ENCODE measurements at regions not wholly inside any gene's neighbourhood (a gene's known extent, or its start where the extent isn't known, plus 50 kb on each side); places are given as distances from the start of the nearest gene placed in this dataset.

- Histone ChIP-seq H3K27me3 (ENCODE audit: control insufficient read depth in 2 of 2, insufficient read depth in 1 of 2, low read length in 1 of 2) (no peaks in the 10 kb centered on the region), H3K4me1 (ENCODE audit: control insufficient read depth in 2 of 2, insufficient read depth in 2 of 2, low read length in 2 of 2) (no peaks in the 10 kb centered on the region), H3K9me3 (ENCODE audit: control insufficient read depth in 2 of 2, insufficient read depth in 1 of 2, low read length in 1 of 2) (no peaks in the 10 kb centered on the region), H3K27ac (ENCODE audit: low read depth in 1 of 2, low read length in 1 of 2) (no peak overlapping the region), H3K4me3 (ENCODE audit: low read length in 2 of 2) (no peak overlapping the region), H3K36me3 (ENCODE audit: control insufficient read depth in 2 of 2, insufficient read depth in 2 of 2, low read length in 1 of 2) (no peaks in the 10 kb centered on the region)
- no peak for DNase-seq (ENCODE audit: low read depth in 6 of 9, low spot score in 9 of 9)
- 92% methylated on average over 10 of the region's 10 CpGs for WGBS
Measured at GRCh38 chr1:36645867-36646266, 163.2 kb upstream of the CSF3R start.

DNA sequence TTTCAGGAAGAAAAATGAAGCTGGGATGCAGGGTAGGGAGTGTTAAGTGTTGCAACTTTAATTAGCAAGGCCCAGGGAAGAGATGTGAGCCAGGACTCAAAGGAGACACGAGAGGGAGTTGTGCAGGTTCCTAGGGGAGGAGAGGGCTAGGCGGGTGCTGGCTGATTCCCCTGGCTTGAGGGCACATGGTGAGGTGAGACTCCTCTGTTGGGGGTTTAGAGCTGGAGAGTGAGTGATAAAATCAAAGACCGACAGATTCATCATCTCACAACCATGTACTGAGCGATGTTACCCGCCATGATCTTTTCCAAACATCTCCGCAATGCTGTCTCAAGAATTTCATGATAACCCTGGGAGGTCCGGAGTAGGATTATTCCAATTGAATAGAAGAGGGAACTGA is 161.8 kb upstream of the CSF3R start:
- Histone ChIP-seq H3K27me3 (ENCODE audit: control insufficient read depth in 2 of 2, insufficient read depth in 1 of 2, low read length in 1 of 2) (no peaks in the 10 kb centered on the region), H3K9me3 (ENCODE audit: control insufficient read depth in 2 of 2, insufficient read depth in 1 of 2, low read length in 1 of 2) (no peaks in the 10 kb centered on the region)
- WGBS: 96% methylated on average over 7 of the region's 7 CpGs

DNA sequence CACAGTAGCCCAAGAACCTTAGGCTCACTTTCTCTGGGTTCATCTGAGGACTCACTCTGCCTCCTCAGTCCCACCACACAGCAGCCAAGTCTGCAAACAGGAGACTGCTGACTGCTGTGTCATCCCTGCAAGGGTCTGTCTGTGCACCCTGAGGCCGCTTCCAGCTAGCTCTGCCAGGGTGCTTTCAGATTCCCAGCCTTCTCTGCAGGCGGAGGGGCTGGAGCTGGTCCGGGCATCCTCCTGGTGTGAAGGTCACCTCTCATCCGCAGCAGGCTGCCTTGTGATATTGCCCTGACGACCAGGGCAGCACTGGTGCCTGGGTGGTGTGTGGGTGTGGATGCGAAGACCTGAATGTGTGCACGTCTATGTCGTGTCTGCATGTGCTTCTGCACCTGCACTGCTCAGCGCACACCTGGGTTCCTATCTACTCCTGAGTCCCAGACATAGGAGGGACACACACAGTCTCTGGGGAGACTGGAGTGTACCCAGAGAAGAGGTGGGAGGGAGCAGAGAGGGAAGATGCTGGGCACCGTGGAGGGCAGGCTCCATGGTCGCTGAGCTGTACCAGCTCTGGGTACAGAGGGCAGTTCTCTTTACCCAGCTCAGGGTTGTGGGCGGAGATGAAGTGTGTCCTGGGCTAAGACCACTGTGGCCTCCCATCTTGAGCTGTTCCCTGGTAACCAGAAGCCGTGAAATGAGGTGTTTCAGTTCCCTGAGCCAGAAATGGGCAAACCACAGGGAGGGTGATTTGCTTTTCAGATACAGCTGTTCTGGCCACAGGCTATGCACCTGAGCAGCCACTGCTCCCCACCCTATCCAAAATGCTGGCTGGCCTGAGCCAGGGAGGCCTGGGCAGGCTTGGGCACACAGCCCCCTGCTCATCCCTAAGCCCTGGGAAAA is 160.9 kb upstream of the CSF3R start:
- no peak for DNase-seq (ENCODE audit: low read depth in 6 of 9, low spot score in 9 of 9)
- WGBS: 91% methylated on average over 13 of the region's 13 CpGs
- Histone ChIP-seq H3K36me3 (ENCODE audit: control insufficient read depth in 2 of 2, insufficient read depth in 2 of 2, low read length in 1 of 2) (no peaks in the 10 kb centered on the region), H3K27ac (ENCODE audit: low read depth in 1 of 2, low read length in 1 of 2) (no peak overlapping the region), H3K27me3 (ENCODE audit: control insufficient read depth in 2 of 2, insufficient read depth in 1 of 2, low read length in 1 of 2) (no peaks in the 10 kb centered on the region), H3K9me3 (ENCODE audit: control insufficient read depth in 2 of 2, insufficient read depth in 1 of 2, low read length in 1 of 2) (no peaks in the 10 kb centered on the region), H3K4me3 (ENCODE audit: low read length in 2 of 2) (no peak overlapping the region), H3K4me1 (ENCODE audit: control insufficient read depth in 2 of 2, insufficient read depth in 2 of 2, low read length in 2 of 2) (no peaks in the 10 kb centered on the region)

More for the DNA sequence above, 161.8 kb upstream of the CSF3R start:
- Histone ChIP-seq H3K4me1 (ENCODE audit: control insufficient read depth in 2 of 2, insufficient read depth in 2 of 2, low read length in 2 of 2) (no peaks in the 10 kb centered on the region), H3K36me3 (ENCODE audit: control insufficient read depth in 2 of 2, insufficient read depth in 2 of 2, low read length in 1 of 2) (no peaks in the 10 kb centered on the region), H3K27ac (ENCODE audit: low read depth in 1 of 2, low read length in 1 of 2) (no peak overlapping the region), H3K4me3 (ENCODE audit: low read length in 2 of 2) (no peak overlapping the region)
- no peak for DNase-seq (ENCODE audit: low read depth in 6 of 9, low spot score in 9 of 9)

- no peak overlapping the region for H3K4me3 ChIP-seq (ENCODE audit: low read length in 2 of 2)
- no peaks in the 10 kb centered on the region for H3K9me3 ChIP-seq (ENCODE audit: control insufficient read depth in 2 of 2, insufficient read depth in 1 of 2, low read length in 1 of 2)
- H3K36me3 ChIP-seq (ENCODE audit: control insufficient read depth in 2 of 2, insufficient read depth in 2 of 2, low read length in 1 of 2): no peaks in the 10 kb centered on the region
- no peaks in the 10 kb centered on the region for H3K4me1 ChIP-seq (ENCODE audit: control insufficient read depth in 2 of 2, insufficient read depth in 2 of 2, low read length in 2 of 2)
- 95% methylated on average over 2 of the region's 2 CpGs for WGBS
- H3K27me3 ChIP-seq (ENCODE audit: control insufficient read depth in 2 of 2, insufficient read depth in 1 of 2, low read length in 1 of 2): no peaks in the 10 kb centered on the region
- DNase-seq (ENCODE audit: low read depth in 6 of 9, low spot score in 9 of 9): no peak
- no peak overlapping the region for H3K27ac ChIP-seq (ENCODE audit: low read depth in 1 of 2, low read length in 1 of 2)
Measured at GRCh38 chr1:36642802-36643201, 160.1 kb upstream of the CSF3R start.

- no peaks in the 10 kb centered on the region for H3K36me3 ChIP-seq (ENCODE audit: control insufficient read depth in 2 of 2, insufficient read depth in 2 of 2, low read length in 1 of 2)
- H3K27ac ChIP-seq (ENCODE audit: low read depth in 1 of 2, low read length in 1 of 2): no peak overlapping the region
- H3K4me3 ChIP-seq (ENCODE audit: low read length in 2 of 2): no peak overlapping the region
- H3K9me3 ChIP-seq (ENCODE audit: control insufficient read depth in 2 of 2, insufficient read depth in 1 of 2, low read length in 1 of 2): no peaks in the 10 kb centered on the region
- no peaks in the 10 kb centered on the region for H3K27me3 ChIP-seq (ENCODE audit: control insufficient read depth in 2 of 2, insufficient read depth in 1 of 2, low read length in 1 of 2)
- H3K4me1 ChIP-seq (ENCODE audit: control insufficient read depth in 2 of 2, insufficient read depth in 2 of 2, low read length in 2 of 2): no peaks in the 10 kb centered on the region
- 98% methylated on average over 1 of the region's 1 CpG for WGBS
- no peak for DNase-seq (ENCODE audit: low read depth in 6 of 9, low spot score in 9 of 9)
Measured at GRCh38 chr1:36641776-36642175, 159.1 kb upstream of the CSF3R start.

DNA sequence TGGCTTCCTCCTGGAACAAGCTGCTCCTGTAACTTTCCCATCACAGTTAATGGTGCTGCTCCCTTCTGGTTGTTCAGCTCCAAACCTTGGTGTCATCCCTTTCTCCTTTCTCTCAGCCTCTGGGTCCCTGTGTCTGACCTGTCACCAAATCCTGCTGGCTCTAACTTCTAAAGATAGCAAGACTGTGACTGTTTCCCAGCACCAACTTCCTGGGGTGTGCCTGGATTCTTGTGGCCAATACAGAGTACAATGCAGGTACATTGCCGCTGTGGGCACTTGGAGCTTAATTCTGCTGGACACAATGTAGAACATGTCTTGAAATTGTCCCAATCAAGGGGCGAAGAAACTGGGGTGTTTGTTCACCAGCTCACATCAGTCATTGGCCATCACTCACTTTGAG is 156.7 kb upstream of the CSF3R start:
- Histone ChIP-seq H3K9me3 (ENCODE audit: control insufficient read depth in 2 of 2, insufficient read depth in 1 of 2, low read length in 1 of 2) (no peaks in the 10 kb centered on the region), H3K4me3 (ENCODE audit: low read length in 2 of 2) (no peak overlapping the region), H3K27ac (ENCODE audit: low read depth in 1 of 2, low read length in 1 of 2) (no peak overlapping the region), H3K27me3 (ENCODE audit: control insufficient read depth in 2 of 2, insufficient read depth in 1 of 2, low read length in 1 of 2) (no peaks in the 10 kb centered on the region), H3K36me3 (ENCODE audit: control insufficient read depth in 2 of 2, insufficient read depth in 2 of 2, low read length in 1 of 2) (no peaks in the 10 kb centered on the region), H3K4me1 (ENCODE audit: control insufficient read depth in 2 of 2, insufficient read depth in 2 of 2, low read length in 2 of 2) (no peaks in the 10 kb centered on the region)
- WGBS: 96% methylated on average over 2 of the region's 2 CpGs
- DNase-seq (ENCODE audit: low read depth in 6 of 9, low spot score in 9 of 9): no peak

- 91% methylated on average over 3 of the region's 3 CpGs for WGBS
- no peaks in the 10 kb centered on the region for H3K36me3 ChIP-seq (ENCODE audit: control insufficient read depth in 2 of 2, insufficient read depth in 2 of 2, low read length in 1 of 2)
- H3K27ac ChIP-seq (ENCODE audit: low read depth in 1 of 2, low read length in 1 of 2): no peak overlapping the region
- DNase-seq (ENCODE audit: low read depth in 6 of 9, low spot score in 9 of 9): no peak
- no peaks in the 10 kb centered on the region for H3K4me1 ChIP-seq (ENCODE audit: control insufficient read depth in 2 of 2, insufficient read depth in 2 of 2, low read length in 2 of 2)
- H3K9me3 ChIP-seq (ENCODE audit: control insufficient read depth in 2 of 2, insufficient read depth in 1 of 2, low read length in 1 of 2): no peaks in the 10 kb centered on the region
- H3K4me3 ChIP-seq (ENCODE audit: low read length in 2 of 2): no peak overlapping the region
- H3K27me3 ChIP-seq (ENCODE audit: control insufficient read depth in 2 of 2, insufficient read depth in 1 of 2, low read length in 1 of 2): no peaks in the 10 kb centered on the region
Measured at GRCh38 chr1:36638268-36638667, 155.6 kb upstream of the CSF3R start.

DNA sequence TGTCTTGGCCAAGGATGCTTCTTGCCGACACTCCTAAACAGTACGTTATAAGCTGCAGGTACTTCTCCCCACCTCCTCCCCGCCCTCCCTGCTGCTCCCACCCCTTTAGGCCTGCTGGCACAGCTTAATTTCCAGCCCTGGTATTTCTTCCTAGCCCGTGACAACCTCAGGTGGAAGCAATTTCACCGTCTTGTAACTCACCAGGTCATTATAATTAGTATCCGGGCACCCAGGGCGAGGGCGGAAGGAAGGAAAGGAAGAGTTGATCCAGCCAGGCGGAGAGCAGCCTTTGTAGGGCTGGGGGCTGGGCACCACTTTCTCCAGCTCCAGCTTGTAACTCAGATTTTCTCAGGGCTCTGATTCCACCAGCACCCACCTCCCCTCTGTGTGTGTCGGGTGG is 153.5 kb upstream of the CSF3R start:
- Histone ChIP-seq H3K27me3 (ENCODE audit: control insufficient read depth in 2 of 2, insufficient read depth in 1 of 2, low read length in 1 of 2) (no peaks in the 10 kb centered on the region), H3K27ac (ENCODE audit: low read depth in 1 of 2, low read length in 1 of 2) (no peak overlapping the region), H3K4me3 (ENCODE audit: low read length in 2 of 2) (no peak overlapping the region), H3K9me3 (ENCODE audit: control insufficient read depth in 2 of 2, insufficient read depth in 1 of 2, low read length in 1 of 2) (no peaks in the 10 kb centered on the region), H3K4me1 (ENCODE audit: control insufficient read depth in 2 of 2, insufficient read depth in 2 of 2, low read length in 2 of 2) (no peaks in the 10 kb centered on the region), H3K36me3 (ENCODE audit: control insufficient read depth in 2 of 2, insufficient read depth in 2 of 2, low read length in 1 of 2) (no peaks in the 10 kb centered on the region)
- DNase-seq (ENCODE audit: low read depth in 6 of 9, low spot score in 9 of 9): no peak
- WGBS: 88% methylated on average over 10 of the region's 10 CpGs

GRCh38 chr1:36635284-36635683 is 152.6 kb upstream of the CSF3R start:
- no peaks in the 10 kb centered on the region for H3K4me1 ChIP-seq (ENCODE audit: control insufficient read depth in 2 of 2, insufficient read depth in 2 of 2, low read length in 2 of 2)
- no peak for DNase-seq (ENCODE audit: low read depth in 6 of 9, low spot score in 9 of 9)
- WGBS: 88% methylated on average over 5 of the region's 5 CpGs

More at GRCh38 chr1:36635284-36635683, 152.6 kb upstream of the CSF3R start:
- no peak overlapping the region for H3K4me3 ChIP-seq (ENCODE audit: low read length in 2 of 2)
- no peak overlapping the region for H3K27ac ChIP-seq (ENCODE audit: low read depth in 1 of 2, low read length in 1 of 2)
- H3K9me3 ChIP-seq (ENCODE audit: control insufficient read depth in 2 of 2, insufficient read depth in 1 of 2, low read length in 1 of 2): no peaks in the 10 kb centered on the region
- no peaks in the 10 kb centered on the region for H3K36me3 ChIP-seq (ENCODE audit: control insufficient read depth in 2 of 2, insufficient read depth in 2 of 2, low read length in 1 of 2)
- no peaks in the 10 kb centered on the region for H3K27me3 ChIP-seq (ENCODE audit: control insufficient read depth in 2 of 2, insufficient read depth in 1 of 2, low read length in 1 of 2)

Data from thymus (tissue), 11 donors.